ENCODE measurements at regions not wholly inside any gene's neighbourhood (a gene's known extent, or its start where the extent isn't known, plus 50 kb on each side); places are given as distances from the start of the nearest gene placed in this dataset.

DNA sequence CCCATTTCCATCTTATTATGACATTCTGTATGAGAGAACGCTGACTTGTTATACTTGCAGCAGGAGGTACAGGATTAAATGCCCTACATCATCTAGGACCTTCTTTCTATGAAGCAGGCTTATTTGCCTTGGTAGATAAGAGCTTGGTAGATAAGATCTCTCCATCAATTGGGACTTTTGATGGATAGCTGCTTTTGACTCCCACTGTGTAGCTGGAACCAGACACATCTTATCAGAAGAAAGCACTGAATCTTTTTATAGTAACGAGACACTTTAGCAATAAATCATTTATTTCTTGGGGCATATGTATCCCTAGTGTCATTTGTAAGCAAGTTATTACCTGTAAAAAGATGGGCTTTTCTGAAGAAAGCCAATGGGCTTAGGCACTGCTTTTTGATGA is 613.9 kb downstream of the TECRL start:
- no peak for DNase-seq

- no peak for DNase-seq
These were observed 618.9 kb downstream of the TECRL start for GRCh38 chr4:63790377-63790776.

- no peak for DNase-seq
These were observed 621.0 kb downstream of the TECRL start for GRCh38 chr4:63788271-63788670.

- DNase-seq, result no peak
These were observed 621.9 kb downstream of the TECRL start for GRCh38 chr4:63787326-63787725.

- no peak for DNase-seq
These were observed 623.1 kb downstream of the TECRL start for GRCh38 chr4:63786171-63786570.

DNA sequence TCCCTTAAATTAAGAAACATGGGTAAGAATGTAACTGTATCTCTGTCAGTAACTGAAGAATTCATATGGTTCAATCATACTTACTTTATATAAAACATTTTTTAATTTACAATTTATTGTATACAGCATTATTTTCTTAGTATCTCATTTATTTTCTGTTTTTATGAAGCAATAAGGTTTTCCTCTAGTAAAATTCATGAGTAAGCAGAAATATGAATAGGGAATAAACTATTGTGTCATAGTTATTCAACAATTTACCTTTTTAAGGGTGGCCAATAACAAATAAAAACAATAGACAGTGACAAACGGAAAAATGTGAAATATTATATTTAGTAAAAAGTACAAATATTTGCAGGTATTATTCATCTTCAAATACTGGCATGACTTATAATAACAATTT is 624.4 kb downstream of the TECRL start:
- DNase-seq, result no peak

GRCh38 chr4:63777601-63778000 is 631.6 kb downstream of the TECRL start:
- DNase-seq, result no peak

GRCh38 chr4:63764400-63764799 is 644.9 kb downstream of the TECRL start:
- DNase-seq, result no peak

GRCh38 chr4:63757929-63758328 is 651.3 kb downstream of the TECRL start:
- no peak for DNase-seq

GRCh38 chr4:63742882-63743281 is 666.4 kb downstream of the TECRL start:
- no peak for DNase-seq

- no peak for DNase-seq
These were observed 679.7 kb downstream of the TECRL start for GRCh38 chr4:63729519-63729918.

- no peak for DNase-seq
These were observed 680.6 kb downstream of the TECRL start for GRCh38 chr4:63728480-63729177.

DNA sequence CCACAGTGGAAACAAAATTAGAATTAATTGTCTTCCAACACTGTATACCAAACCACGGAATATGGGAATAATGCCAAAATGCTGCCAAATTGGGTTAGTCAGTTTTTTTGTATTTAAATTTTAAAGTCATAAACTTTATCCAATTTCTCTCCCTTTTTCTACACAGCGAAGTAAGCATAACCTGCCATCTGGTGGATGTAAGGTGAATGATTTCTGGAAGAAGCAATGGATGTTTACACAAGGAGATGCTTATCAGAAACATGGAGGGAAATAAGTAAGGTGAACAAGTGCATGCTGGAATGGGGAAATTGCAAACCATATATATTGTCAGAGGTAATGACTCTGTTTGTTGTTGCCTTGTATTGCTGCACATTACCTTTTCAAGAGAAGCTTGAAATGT is 691.9 kb downstream of the TECRL start:
- peak; percentile 1 for DNase-seq

DNA sequence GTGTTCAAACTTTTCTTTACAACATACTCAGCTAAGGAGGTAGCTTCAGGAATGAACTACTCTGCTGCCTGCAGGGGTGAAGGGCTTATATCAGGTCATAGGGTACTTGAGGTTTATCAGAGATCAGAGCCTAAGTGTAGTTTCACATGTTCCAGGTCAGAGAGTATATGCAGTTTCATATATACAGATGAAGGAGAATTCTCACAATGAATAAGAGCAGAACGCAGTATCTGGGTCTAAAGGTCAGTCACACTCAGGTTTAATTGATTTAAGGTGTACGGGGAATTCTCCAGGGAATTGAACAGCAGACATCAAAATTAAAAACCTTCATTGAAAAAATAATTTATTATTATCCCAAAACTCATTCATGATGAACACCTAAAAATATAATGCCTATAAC is 700.6 kb downstream of the TECRL start:
- DNase-seq, result no peak

GRCh38 chr4:63700569-63700968 is 708.7 kb downstream of the TECRL start:
- no peak for DNase-seq

DNA sequence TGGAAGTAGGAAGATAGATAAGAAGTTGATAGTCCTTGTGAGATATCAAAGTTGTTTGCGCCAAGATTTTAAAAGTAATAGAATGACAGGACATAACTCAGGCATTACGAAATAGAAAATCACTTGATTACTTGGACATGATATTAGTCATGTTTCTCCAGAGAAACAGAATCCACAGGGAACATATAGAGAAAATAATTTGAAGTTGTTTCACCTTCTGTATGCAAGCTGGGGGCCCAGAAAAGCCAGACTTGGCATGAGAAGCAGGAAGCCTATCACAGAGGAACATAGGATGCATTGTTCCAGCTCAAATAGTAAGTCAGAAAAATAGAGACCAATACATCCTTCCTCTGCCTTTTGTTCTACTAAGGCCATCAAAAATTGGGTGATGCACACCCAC is 715.9 kb downstream of the TECRL start:
- no peak for DNase-seq

- DNase-seq, result no peak
These were observed 730.8 kb downstream of the TECRL start for GRCh38 chr4:63678358-63678931.

DNA sequence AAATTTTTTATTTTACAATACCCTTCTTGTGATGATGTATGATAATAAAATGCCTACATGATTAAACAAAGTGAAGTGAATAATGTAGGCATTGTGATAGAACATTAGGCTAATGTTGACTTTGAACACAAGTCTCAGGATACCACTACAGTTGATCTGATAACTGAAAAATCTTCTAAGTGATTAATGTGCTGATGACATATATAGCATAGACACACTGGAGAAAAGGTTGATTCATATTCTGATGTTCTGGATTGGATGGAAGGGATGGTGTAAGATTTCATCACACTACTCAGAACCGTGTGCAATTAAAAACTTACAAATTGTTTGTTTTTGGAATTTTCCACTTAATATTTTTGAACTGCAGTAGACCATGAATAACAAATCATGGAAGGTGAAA is 738.5 kb downstream of the TECRL start:
- no peak for DNase-seq

GRCh38 chr4:63663870-63664269 is 745.4 kb downstream of the TECRL start:
- DNase-seq, result no peak

DNA sequence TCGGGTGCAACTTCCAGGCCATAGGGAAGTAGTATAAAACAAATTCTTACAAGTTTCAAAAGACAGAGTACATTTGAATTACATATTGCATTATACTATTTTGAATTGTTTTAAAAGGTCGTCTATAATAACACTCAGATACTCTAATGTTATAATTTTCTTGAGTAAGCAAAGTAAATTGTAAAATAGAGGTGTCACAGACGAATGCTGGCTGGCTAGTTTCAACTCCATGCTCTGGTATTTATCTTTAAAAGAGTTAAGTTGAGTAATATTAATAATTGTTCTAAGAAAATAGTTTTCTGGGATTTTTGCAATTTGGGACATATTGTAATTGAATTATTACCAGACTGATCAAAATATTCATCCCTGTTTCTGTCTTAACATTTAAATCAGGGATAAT is 764.9 kb downstream of the TECRL start:
- no peak for DNase-seq

DNA sequence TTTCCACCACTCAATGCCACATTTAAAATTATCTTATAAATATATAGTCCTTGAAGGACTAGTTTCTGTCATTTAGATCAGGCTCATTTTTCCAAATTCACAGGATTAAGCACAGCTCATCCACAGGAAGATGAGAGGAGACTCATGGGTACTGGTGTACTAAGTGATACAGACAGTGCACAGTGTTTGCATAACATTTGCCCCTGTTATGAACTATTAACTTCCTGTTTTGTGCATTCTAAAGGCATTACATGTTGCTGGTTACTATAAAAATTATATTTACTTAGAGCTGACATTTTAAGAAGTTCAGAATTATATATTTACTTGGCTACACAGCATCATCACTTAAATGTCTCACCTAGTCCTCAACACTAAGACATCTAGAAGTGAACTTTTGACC is 772.0 kb downstream of the TECRL start:
- no peak for DNase-seq

DNA sequence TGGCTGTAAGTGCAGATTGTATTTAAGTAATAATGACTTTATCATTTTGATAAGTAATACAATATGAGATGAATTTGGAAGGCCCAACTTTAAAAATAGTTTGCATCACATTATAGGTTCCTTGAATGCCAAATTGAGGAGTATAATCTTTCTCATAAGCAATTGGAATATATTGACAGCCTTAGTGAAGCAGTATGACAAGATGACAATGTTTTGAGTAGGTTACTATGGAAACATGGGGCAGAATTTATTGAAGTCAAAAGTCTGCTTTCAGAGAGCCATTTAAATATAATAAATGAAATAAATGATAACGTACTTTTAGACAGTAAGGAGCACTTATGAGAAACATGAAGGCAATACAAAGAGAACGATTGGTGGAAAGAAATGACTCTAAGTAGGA is 776.4 kb downstream of the TECRL start:
- no peak for DNase-seq

GRCh38 chr4:63620271-63620670 is 789.0 kb downstream of the TECRL start:
- DNase-seq, result peak; percentile 2

DNA sequence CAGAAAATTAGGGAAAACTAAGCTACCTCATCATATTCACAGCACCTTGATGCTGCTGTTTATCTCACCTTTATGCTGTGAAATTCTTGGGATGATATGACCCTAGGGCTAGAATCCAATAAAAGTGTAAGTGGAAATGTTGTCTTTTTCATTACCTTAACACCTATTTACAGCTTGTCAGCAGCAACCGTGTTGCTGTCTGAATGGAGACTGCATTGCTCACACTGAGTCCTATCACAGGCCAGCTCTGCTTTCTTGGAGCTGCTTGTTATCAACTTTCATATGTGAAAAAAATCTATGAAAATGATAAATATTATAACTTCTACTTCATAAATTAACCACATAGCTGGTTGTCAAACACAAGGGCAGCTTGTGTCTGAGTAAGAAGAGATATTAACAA is 789.5 kb downstream of the TECRL start:
- DNase-seq, result no peak

All from SHP77 treated with DMSO at 0.1 percent for 48 hours (cell line).